Glomerular visceral epithelial cell (primary cell): ENCODE measurements at regions not wholly inside any gene's neighbourhood (a gene's known extent, or its start where the extent isn't known, plus 50 kb on each side); places are given as distances from the start of the nearest gene placed in this dataset.

Experiments
- DNase-seq: peaks from one replicate; pipeline ENCODE4 v3.0.0-alpha.2; 2016; ENCODE audit errors: extremely low spot score

- DNase-seq, result peak; percentile 98
Measured at GRCh38 chr6:26216359-26216885, 129.2 kb downstream of the HFE start.

- no peak for DNase-seq
Measured at GRCh38 chr6:26216886-26217713, 129.9 kb downstream of the HFE start.

- peak; percentile 51 for DNase-seq
Measured at GRCh38 chr6:26217714-26218075, 130.5 kb downstream of the HFE start.

- no peak for DNase-seq
Measured at GRCh38 chr6:26218824-26219223, 131.6 kb downstream of the HFE start.

- no peak for DNase-seq
Measured at GRCh38 chr6:26220145-26220970, 133.1 kb downstream of the HFE start.

- no peak for DNase-seq
Measured at GRCh38 chr6:26221186-26221585, 134.0 kb downstream of the HFE start.

GRCh38 chr6:26222571-26222970, 135.3 kb downstream of the HFE start:
- DNase-seq, result no peak

GRCh38 chr6:26223228-26223627, 136.0 kb downstream of the HFE start:
- peak; percentile 22 for DNase-seq

- peak; percentile 89 for DNase-seq
Measured at GRCh38 chr6:26223650-26224546, 136.7 kb downstream of the HFE start.

GRCh38 chr6:26224547-26224912, 137.3 kb downstream of the HFE start:
- no peak for DNase-seq

GRCh38 chr6:26224940-26225847, 138.0 kb downstream of the HFE start:
- DNase-seq, result peak; percentile 52

- no peak for DNase-seq
Measured at GRCh38 chr6:26225848-26226578, 138.8 kb downstream of the HFE start.

GRCh38 chr6:26226579-26226967, 138.4 kb upstream of the BTN3A2 start:
- no peak for DNase-seq

GRCh38 chr6:26230351-26230750, 134.6 kb upstream of the BTN3A2 start:
- no peak for DNase-seq

- no peak for DNase-seq
Measured at GRCh38 chr6:26231006-26231587, 133.9 kb upstream of the BTN3A2 start.

- DNase-seq, result no peak
Measured at GRCh38 chr6:26232306-26232939, 132.6 kb upstream of the BTN3A2 start.

GRCh38 chr6:26232940-26233648, 131.9 kb upstream of the BTN3A2 start:
- no peak for DNase-seq

- peak; percentile 52 for DNase-seq
Measured at GRCh38 chr6:26233649-26234420, 131.2 kb upstream of the BTN3A2 start.
